ENCODE measurements at regions not wholly inside any gene's neighbourhood (a gene's known extent, or its start where the extent isn't known, plus 50 kb on each side); places are given as distances from the start of the nearest gene placed in this dataset.

GRCh38 chr6:168190646-168191443 is 111.8 kb upstream of the FRMD1 start:
- TF ChIP-seq NFIC (IDR thresholded peaks at IDR 0.05) (no peak), ZBTB7A (IDR thresholded peaks at IDR 0.05; ENCODE audit: low read depth) (no peak), EGR1 (IDR thresholded peaks at IDR 0.05) (no peak), TAF1 (IDR thresholded peaks at IDR 0.05; ENCODE audit: low read depth) (no peak), CEBPB (IDR thresholded peaks at IDR 0.05) (no peak), EP300 (IDR thresholded peaks at IDR 0.05; ENCODE audit: borderline replicate concordance) (no peak)
- TF ChIP-seq, protein P1, sequence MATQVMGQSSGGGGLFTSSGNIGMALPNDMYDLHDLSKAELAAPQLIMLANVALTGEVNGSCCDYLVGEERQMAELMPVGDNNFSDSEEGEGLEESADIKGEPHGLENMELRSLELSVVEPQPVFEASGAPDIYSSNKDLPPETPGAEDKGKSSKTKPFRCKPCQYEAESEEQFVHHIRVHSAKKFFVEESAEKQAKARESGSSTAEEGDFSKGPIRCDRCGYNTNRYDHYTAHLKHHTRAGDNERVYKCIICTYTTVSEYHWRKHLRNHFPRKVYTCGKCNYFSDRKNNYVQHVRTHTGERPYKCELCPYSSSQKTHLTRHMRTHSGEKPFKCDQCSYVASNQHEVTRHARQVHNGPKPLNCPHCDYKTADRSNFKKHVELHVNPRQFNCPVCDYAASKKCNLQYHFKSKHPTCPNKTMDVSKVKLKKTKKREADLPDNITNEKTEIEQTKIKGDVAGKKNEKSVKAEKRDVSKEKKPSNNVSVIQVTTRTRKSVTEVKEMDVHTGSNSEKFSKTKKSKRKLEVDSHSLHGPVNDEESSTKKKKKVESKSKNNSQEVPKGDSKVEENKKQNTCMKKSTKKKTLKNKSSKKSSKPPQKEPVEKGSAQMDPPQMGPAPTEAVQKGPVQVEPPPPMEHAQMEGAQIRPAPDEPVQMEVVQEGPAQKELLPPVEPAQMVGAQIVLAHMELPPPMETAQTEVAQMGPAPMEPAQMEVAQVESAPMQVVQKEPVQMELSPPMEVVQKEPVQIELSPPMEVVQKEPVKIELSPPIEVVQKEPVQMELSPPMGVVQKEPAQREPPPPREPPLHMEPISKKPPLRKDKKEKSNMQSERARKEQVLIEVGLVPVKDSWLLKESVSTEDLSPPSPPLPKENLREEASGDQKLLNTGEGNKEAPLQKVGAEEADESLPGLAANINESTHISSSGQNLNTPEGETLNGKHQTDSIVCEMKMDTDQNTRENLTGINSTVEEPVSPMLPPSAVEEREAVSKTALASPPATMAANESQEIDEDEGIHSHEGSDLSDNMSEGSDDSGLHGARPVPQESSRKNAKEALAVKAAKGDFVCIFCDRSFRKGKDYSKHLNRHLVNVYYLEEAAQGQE (IDR thresholded peaks at IDR 0.05; ENCODE audit: low read depth), result no peak

GRCh38 chr6:168190014-168190405 is 111.0 kb upstream of the FRMD1 start:
- no peak for TF ChIP-seq YY1 (IDR thresholded peaks at IDR 0.05; ENCODE audit: low read depth)
- TF ChIP-seq ZBTB7A (IDR thresholded peaks at IDR 0.05; ENCODE audit: low read depth), result no peak
- no peak for TF ChIP-seq EP300 (IDR thresholded peaks at IDR 0.05; ENCODE audit: borderline replicate concordance)
- TF ChIP-seq CEBPB (IDR thresholded peaks at IDR 0.05), result no peak
- TF ChIP-seq NFIC (IDR thresholded peaks at IDR 0.05), result no peak
- TF ChIP-seq RAD21 (IDR thresholded peaks at IDR 0.05; ENCODE audit: low read depth), result no peak

- TF ChIP-seq FOXM1 (IDR thresholded peaks at IDR 0.05; ENCODE audit: borderline replicate concordance, low read depth) (no peak), CREB1 (IDR thresholded peaks at IDR 0.05; ENCODE audit: low read depth) (no peak), TAF1 (IDR thresholded peaks at IDR 0.05; ENCODE audit: low read depth) (no peak), CEBPB (IDR thresholded peaks at IDR 0.05) (no peak), NFIC (IDR thresholded peaks at IDR 0.05) (no peak), RAD21 (IDR thresholded peaks at IDR 0.05; ENCODE audit: low read depth) (no peak), EP300 (IDR thresholded peaks at IDR 0.05; ENCODE audit: borderline replicate concordance) (no peak), TCF12 (IDR thresholded peaks at IDR 0.05; ENCODE audit: low read depth) (no peak), EGR1 (IDR thresholded peaks at IDR 0.05) (no peak), YY1 (IDR thresholded peaks at IDR 0.05; ENCODE audit: low read depth) (no peak), ZBTB7A (IDR thresholded peaks at IDR 0.05; ENCODE audit: low read depth) (no peak), TEAD4 (IDR thresholded peaks at IDR 0.05) (no peak)
- TF ChIP-seq, protein P1 (IDR thresholded peaks at IDR 0.05; ENCODE audit: low read depth), result no peak
- TF ChIP-seq, protein P2, sequence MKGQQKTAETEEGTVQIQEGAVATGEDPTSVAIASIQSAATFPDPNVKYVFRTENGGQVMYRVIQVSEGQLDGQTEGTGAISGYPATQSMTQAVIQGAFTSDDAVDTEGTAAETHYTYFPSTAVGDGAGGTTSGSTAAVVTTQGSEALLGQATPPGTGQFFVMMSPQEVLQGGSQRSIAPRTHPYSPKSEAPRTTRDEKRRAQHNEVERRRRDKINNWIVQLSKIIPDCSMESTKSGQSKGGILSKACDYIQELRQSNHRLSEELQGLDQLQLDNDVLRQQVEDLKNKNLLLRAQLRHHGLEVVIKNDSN (IDR thresholded peaks at IDR 0.05), result no peak
- TF ChIP-seq, protein P3, sequence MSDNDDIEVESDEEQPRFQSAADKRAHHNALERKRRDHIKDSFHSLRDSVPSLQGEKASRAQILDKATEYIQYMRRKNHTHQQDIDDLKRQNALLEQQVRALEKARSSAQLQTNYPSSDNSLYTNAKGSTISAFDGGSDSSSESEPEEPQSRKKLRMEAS (IDR thresholded peaks at IDR 0.05), result no peak
Observed at GRCh38 chr6:168189200-168190013, 110.4 kb upstream of the FRMD1 start.

GRCh38 chr6:168188369-168189199 is 109.6 kb upstream of the FRMD1 start:
- TF ChIP-seq TCF12 (IDR thresholded peaks at IDR 0.05; ENCODE audit: low read depth) (no peak), EP300 (IDR thresholded peaks at IDR 0.05; ENCODE audit: borderline replicate concordance) (no peak), RAD21 (IDR thresholded peaks at IDR 0.05; ENCODE audit: low read depth) (no peak), YY1 (IDR thresholded peaks at IDR 0.05; ENCODE audit: low read depth) (no peak), TAF1 (IDR thresholded peaks at IDR 0.05; ENCODE audit: low read depth) (no peak), NFIC (IDR thresholded peaks at IDR 0.05) (no peak)
- TF ChIP-seq, protein P2 (IDR thresholded peaks at IDR 0.05), result no peak
- TF ChIP-seq, protein P3 (IDR thresholded peaks at IDR 0.05), result no peak

- TF ChIP-seq EP300 (IDR thresholded peaks at IDR 0.05; ENCODE audit: borderline replicate concordance) (no peak), YY1 (IDR thresholded peaks at IDR 0.05; ENCODE audit: low read depth) (no peak), ZBTB7A (IDR thresholded peaks at IDR 0.05; ENCODE audit: low read depth) (no peak), NFIC (IDR thresholded peaks at IDR 0.05) (no peak), CREB1 (IDR thresholded peaks at IDR 0.05; ENCODE audit: low read depth) (no peak), FOXM1 (IDR thresholded peaks at IDR 0.05; ENCODE audit: borderline replicate concordance, low read depth) (no peak), TEAD4 (IDR thresholded peaks at IDR 0.05) (no peak), CEBPB (IDR thresholded peaks at IDR 0.05) (no peak), TCF12 (IDR thresholded peaks at IDR 0.05; ENCODE audit: low read depth) (no peak), EGR1 (IDR thresholded peaks at IDR 0.05) (no peak), TAF1 (IDR thresholded peaks at IDR 0.05; ENCODE audit: low read depth) (no peak), RAD21 (IDR thresholded peaks at IDR 0.05; ENCODE audit: low read depth) (no peak)
- TF ChIP-seq, protein P2 (IDR thresholded peaks at IDR 0.05), result no peak
- TF ChIP-seq, protein P3 (IDR thresholded peaks at IDR 0.05), result no peak
- TF ChIP-seq, protein P1 (IDR thresholded peaks at IDR 0.05; ENCODE audit: low read depth), result no peak
Observed at GRCh38 chr6:168186438-168186837, 107.4 kb upstream of the FRMD1 start.

Measured in Ishikawa (cell line).